Endothelial cell of umbilical vein (primary cell): ENCODE measurements at regions not wholly inside any gene's neighbourhood (a gene's known extent, or its start where the extent isn't known, plus 50 kb on each side); places are given as distances from the start of the nearest gene placed in this dataset.

ENCODE experiments used
- BruUV-seq: library from RNA; stranded (reverse); fragments of 400-500 nt; replicated peaks from 2 replicates; lab custom pipeline; 2021; lab: Mats Ljungman, UMichigan
- CTCF ChIA-PET: fragments of 300-600, 350-600 bp; sonication (Branson Sonifier 250); formaldehyde crosslinking; loops from one replicate; lab custom pipeline; 2021; ENCODE audit warnings: antibody characterized with exemption, inconsistent platforms; lab: Charles Lee
- POLR2A ChIA-PET: fragments of 300-600, 350-600 bp; sonication (Branson Sonifier 250); formaldehyde crosslinking; loops from one replicate; lab custom pipeline; 2021; ENCODE audit warnings: antibody characterized with exemption, inconsistent platforms; lab: Charles Lee
- DNase-seq: peaks from one replicate; pipeline ENCODE4 v3.0.0-alpha.2; 2011; ENCODE audit warnings: low read depth, low spot score
- FAIRE-seq: peaks from 2 replicates; lab custom pipeline; 2011; peaks lifted over from hg19 to GRCh38; lab: Jason Lieb, UNC
- H2AFZ ChIP-seq: 2 replicates; pipeline ENCODE4 v1.6.0; 2012; ENCODE audit warnings: low read depth, low read length, control low read depth, inconsistent platforms
- H3K27ac ChIP-seq: 2 replicates; pipeline ENCODE4 v1.5.1; 2011; ENCODE audit warnings: low read depth, mild to moderate bottlenecking, control low read depth, low read length, moderate library complexity; ENCODE audit not compliant: insufficient read depth
- H3K27me3 ChIP-seq, 2 experiments: 2 replicates each; pipeline versions ENCODE4 v1.6.0 to v1.6.1; 2011; ENCODE audit warnings: low read length in 2 of 2, mixed read lengths in 1 of 2; ENCODE audit not compliant: control insufficient read depth in 2 of 2, insufficient read depth in 2 of 2
- H3K36me3 ChIP-seq, 2 experiments: 2 replicates in 1 of 2; 3 replicates in 1 of 2; pipeline ENCODE4 v1.5.1; 2011; ENCODE audit warnings: low read length in 2 of 2, mild to moderate bottlenecking in 1 of 2, moderate library complexity in 1 of 2; ENCODE audit not compliant: control insufficient read depth in 2 of 2, insufficient read depth in 2 of 2; ENCODE audit errors: extremely low read depth in 1 of 2
- H3K4me1 ChIP-seq: 3 replicates; pipeline ENCODE4 v1.5.1; 2011; ENCODE audit warnings: mild to moderate bottlenecking, low read length; ENCODE audit not compliant: control insufficient read depth, insufficient read depth; ENCODE audit errors: extremely low read depth
- H3K4me2 ChIP-seq: 2 replicates; pipeline ENCODE4 v1.6.1; 2011; ENCODE audit warnings: low read length, control low read depth, mixed read lengths; ENCODE audit not compliant: insufficient read depth
- H3K4me3 ChIP-seq, 3 experiments: fragments of 200-600 bp in 1 of 3; sonication (generic), shearing (Covaris generic) in 1 of 3; replicated peaks in 1 of 3; 2 replicates each; pipeline ENCODE4 v1.5.1; 2011 to 2016; ENCODE audit warnings: control low read depth in 3 of 3, low read length in 3 of 3, mild to moderate bottlenecking in 2 of 3, inconsistent platforms in 1 of 3, low read depth in 1 of 3, moderate library complexity in 1 of 3; ENCODE audit not compliant: insufficient read depth in 1 of 3
- H3K79me2 ChIP-seq: 2 replicates; pipeline ENCODE4 v1.6.0; 2012; ENCODE audit warnings: low read length, inconsistent platforms; ENCODE audit not compliant: control insufficient read depth, insufficient read depth
- H3K9ac ChIP-seq: replicated peaks from 2 replicates; pipeline ENCODE3; 2011; ENCODE audit warnings: low read length, control low read depth; ENCODE audit not compliant: insufficient read depth; ENCODE audit errors: extremely low read depth
- H3K9me1 ChIP-seq: replicated peaks from 3 replicates; pipeline ENCODE4 v1.6.0; 2011; ENCODE audit warnings: mild to moderate bottlenecking, low read length; ENCODE audit not compliant: control insufficient read depth, insufficient read depth; ENCODE audit errors: extremely low read depth
- H3K9me3 ChIP-seq: replicated peaks from 2 replicates; pipeline ENCODE4 v1.5.1; 2012; ENCODE audit warnings: low read length, inconsistent platforms; ENCODE audit not compliant: control insufficient read depth, insufficient read depth
- H4K20me1 ChIP-seq: replicated peaks from 2 replicates; pipeline ENCODE3; 2011; ENCODE audit warnings: mild to moderate bottlenecking, low read length; ENCODE audit not compliant: control insufficient read depth, insufficient read depth; ENCODE audit errors: extremely low read depth
- CTCF ChIP-seq, 2 donors: IDR thresholded peaks; 1 replicate in 1 of 2; 2 replicates in 1 of 2; pipeline ENCODE4 v1.5.1; 2011; ENCODE audit warnings: low read length in 2 of 2, mild to moderate bottlenecking in 2 of 2, moderate library complexity in 2 of 2, control low read depth in 1 of 2, inconsistent platforms in 1 of 2, low read depth in 1 of 2; ENCODE audit not compliant: insufficient read depth in 1 of 2; ENCODE audit errors: extremely low read depth in 1 of 2
- EZH2 ChIP-seq: IDR thresholded peaks from 2 replicates; pipeline ENCODE4 v1.6.1; 2012; ENCODE audit warnings: borderline replicate concordance, low read depth, mild to moderate bottlenecking, moderate library complexity, low read length, inconsistent platforms; ENCODE audit not compliant: severe bottlenecking
- FOS ChIP-seq: IDR thresholded peaks from 2 replicates; pipeline ENCODE4 v1.6.1; 2011; ENCODE audit warnings: mild to moderate bottlenecking, low read length, moderate library complexity, borderline replicate concordance; ENCODE audit not compliant: insufficient read depth
- GATA2 ChIP-seq: IDR thresholded peaks from 2 replicates; pipeline ENCODE4 v1.7.0; 2011; ENCODE audit warnings: low read depth, mild to moderate bottlenecking, moderate library complexity, mixed read lengths, low read length; ENCODE audit not compliant: insufficient read length, insufficient read depth
- JUN ChIP-seq: IDR thresholded peaks from 2 replicates; pipeline ENCODE4 v1.6.1; 2011; ENCODE audit warnings: borderline replicate concordance, low read depth; ENCODE audit not compliant: insufficient read length, insufficient read depth
- MAX ChIP-seq: IDR thresholded peaks from 2 replicates; pipeline ENCODE4 v1.6.1; 2011; ENCODE audit not compliant: insufficient read depth, insufficient read length
- MYC ChIP-seq: IDR thresholded peaks from one replicate; pipeline ENCODE4 v1.6.1; 2011; ENCODE audit warnings: mild to moderate bottlenecking, low read depth, low read length
- POLR2A ChIP-seq: IDR thresholded peaks from 2 replicates; pipeline ENCODE4 v1.6.1; 2012; ENCODE audit warnings: low read depth, mild to moderate bottlenecking, control low read depth, low read length
- POLR2AphosphoS5 ChIP-seq: IDR thresholded peaks from 2 replicates; pipeline ENCODE4 v1.6.1; 2012; ENCODE audit warnings: low read depth, mild to moderate bottlenecking, control low read depth, low read length, moderate library complexity; ENCODE audit not compliant: insufficient read depth
- dilution Hi-C: fragments of 300-500 bp; cut with MboI; formaldehyde crosslinking; loops from one replicate; pipeline ENCODE4 v1.15.0; 2019; ENCODE audit warnings: low sequenced_read_pairs; ENCODE audit not compliant: extremely low pct_ligation_motif_present
- intact Hi-C: fragments of 100-400 bp; cut with micrococcal nuclease; formaldehyde crosslinking; loops from one replicate; pipeline ENCODE4 v1.10.0; 2022

- POLR2A ChIA-PET: no interaction called here
- intact Hi-C loops (no loop called here), dilution Hi-C loops (no loop called here)
- no peak for TF ChIP-seq POLR2A
- TF ChIP-seq CTCF (IDR thresholded peaks at IDR 0.05; ENCODE audit: extremely low read depth in 1 of 2, insufficient read depth in 1 of 2, low read depth in 1 of 2, low read length in 2 of 2): no peak
- TF ChIP-seq EZH2: no peak
- no peak for TF ChIP-seq MYC
- TF ChIP-seq MAX: no peak
- no peak for TF ChIP-seq FOS
- no peak for TF ChIP-seq POLR2AphosphoS5
- TF ChIP-seq GATA2: no peak
- TF ChIP-seq JUN: no peak
- Histone ChIP-seq H3K9me1 (no peaks in the 10 kb centered on the region), H3K79me2 (no peaks in the 10 kb centered on the region), H2AFZ (no peak overlapping the region), H3K4me2 (peak overlapping the region; percentile 57), H3K4me1 (peaks cover 12% of the 10 kb centered on the region), H3K9ac (no peak overlapping the region), H3K9me3 (no peaks in the 10 kb centered on the region), H3K36me3 (no peaks in the 10 kb centered on the region), H3K27me3 (peaks cover 4% of the 10 kb centered on the region in 2 experiments), H4K20me1 (no peaks in the 10 kb centered on the region), H3K27ac (no peak overlapping the region), H3K4me3 (no peak overlapping the region)
- FAIRE-seq (no peak), DNase-seq (peak; percentile 60)
- CTCF ChIA-PET: interaction anchor here (1.0 to 1.9 kb wide), 3 partner anchors 9 to 18 kb away, joined by 3 to 6 read pairs (median 4); no protein-coding TSS in a partner anchor
- no TSS peak for BruUV-seq
These were observed 97.3 kb downstream of the ICOS start for GRCh38 chr2:204033611-204034495.
